ENCODE measurements at regions not wholly inside any gene's neighbourhood (a gene's known extent, or its start where the extent isn't known, plus 50 kb on each side); places are given as distances from the start of the nearest gene placed in this dataset.
"Not testable (repeated sequence)": the region's sequence is repeated elsewhere in the genome, so short reads cannot be mapped to it uniquely, and the experiment has no call there.

DNA sequence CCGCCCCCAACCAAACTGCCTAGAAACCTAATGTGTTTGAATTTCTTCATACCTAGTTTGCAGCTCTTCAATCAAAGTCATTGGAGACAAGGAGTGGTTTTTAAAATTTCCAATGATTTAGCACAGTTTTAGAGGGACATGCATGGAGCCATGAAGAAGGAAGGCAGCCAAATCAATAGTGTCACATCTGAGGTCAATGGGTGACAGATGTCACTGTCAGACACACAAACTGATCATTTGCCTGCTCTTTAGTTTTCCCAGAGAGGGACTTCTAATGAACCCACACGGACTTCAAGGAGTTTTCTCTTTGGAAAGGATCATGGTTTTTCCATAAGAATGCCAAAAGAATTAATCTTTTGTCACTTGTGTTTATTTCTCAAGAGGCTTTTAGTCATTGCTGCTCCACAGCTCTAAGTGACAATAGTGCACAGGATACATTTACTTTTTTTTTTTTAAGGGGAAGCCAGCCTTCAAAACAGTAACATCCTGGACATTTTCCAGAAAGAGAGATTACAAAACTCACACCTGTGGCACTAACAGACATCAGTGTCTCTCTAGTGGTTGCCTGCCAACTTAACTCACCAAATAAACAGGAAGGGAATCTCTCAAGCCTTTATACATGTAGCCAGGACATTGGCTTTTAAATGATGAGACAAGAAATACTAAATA, 251.1 kb upstream of the DIAPH2 start:
- no peak for DNase-seq

DNA sequence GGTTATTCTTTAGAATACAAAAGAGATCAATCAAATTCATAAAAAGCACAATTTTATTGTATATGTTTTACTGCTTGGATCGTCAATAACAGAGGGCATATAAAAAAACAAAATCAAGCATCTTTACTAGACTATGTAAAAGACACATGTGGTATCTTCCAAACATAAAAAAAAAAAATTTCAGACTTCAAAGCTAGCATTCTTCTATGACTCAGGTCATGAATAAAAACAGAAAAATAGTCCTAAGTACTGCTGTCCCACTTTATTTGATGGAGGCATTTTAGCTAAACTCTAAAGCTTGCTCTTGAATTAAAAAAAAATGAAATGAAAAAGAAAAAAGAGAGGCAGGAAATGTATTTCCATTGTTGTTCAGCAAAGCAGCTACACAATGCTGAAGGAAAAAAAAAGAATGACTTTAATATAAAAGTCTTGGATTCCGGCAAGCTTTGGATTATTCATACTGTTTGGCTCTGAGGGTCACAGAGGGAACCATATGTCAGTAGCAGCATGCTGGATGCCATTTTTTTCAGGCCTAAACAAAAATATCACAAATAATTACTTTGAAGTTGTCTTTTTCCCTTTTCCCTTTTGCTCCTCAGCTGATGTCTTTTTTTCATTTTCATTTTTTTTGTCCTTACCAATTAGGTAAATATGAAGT, 249.1 kb upstream of the DIAPH2 start:
- no peak for DNase-seq

DNA sequence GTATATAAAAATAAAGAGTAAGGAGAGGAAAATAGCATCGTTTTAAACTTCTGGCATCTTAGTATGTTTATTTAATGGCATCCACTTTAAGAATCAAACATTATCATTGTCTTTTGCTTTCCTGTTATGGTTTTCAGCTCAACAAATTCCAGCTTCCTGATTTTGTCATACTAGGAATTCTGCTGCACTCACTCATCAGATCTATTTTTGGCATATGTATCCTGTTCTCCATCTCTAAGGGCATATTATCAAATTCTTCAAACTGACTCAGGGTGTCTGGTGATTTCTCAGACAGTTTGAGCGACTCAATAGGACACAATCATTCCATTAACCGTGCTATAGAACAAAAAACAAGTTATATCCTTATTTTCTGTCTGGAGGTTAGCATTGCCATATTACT, 248.5 kb upstream of the DIAPH2 start:
- DNase-seq, result no peak

DNA sequence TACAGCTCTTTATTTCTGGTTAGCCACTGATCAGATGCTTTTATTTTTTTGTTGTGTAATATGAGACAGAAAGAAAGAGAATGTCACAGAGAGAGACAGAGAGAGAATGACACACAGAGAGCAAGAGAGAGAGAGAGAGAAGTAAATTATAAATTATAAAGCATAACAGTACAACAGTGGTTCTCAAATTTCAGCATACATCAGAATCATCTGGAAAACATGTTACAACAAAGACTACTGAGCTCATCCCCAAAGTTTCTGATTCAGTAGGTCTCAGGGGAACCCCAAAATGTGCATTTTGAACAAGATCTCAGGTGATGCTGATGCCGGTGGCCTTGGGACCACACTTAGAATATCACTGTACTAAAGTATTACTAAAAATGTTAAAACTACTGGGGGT, 245.8 kb upstream of the DIAPH2 start:
- DNase-seq, result no peak

GRCh38 chrX:96440941-96441340, 243.7 kb upstream of the DIAPH2 start:
- DNase-seq, result no peak

- no peak for DNase-seq
Measured at GRCh38 chrX:96445531-96446065, 239.0 kb upstream of the DIAPH2 start.

GRCh38 chrX:96446524-96446923, 238.1 kb upstream of the DIAPH2 start:
- no peak for DNase-seq

DNA sequence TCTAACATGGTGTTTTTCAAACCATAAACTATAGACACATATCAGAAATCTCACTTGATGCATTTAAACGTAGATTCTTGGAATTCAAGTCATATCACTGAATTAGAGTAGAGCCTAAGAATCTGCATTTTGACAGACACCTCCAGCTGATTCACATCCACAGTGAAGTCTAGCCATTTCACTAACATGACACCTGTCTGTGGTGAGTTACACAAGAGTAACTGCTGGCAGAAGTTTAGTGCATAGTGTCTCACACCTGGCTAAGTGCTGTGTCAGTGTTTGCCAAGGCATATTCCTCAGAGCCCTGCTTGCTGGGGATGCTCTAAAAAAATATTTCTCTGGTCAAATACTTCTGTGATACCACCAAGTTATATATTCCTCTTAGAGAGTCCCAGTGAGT, 237.5 kb upstream of the DIAPH2 start:
- DNase-seq, result no peak

DNA sequence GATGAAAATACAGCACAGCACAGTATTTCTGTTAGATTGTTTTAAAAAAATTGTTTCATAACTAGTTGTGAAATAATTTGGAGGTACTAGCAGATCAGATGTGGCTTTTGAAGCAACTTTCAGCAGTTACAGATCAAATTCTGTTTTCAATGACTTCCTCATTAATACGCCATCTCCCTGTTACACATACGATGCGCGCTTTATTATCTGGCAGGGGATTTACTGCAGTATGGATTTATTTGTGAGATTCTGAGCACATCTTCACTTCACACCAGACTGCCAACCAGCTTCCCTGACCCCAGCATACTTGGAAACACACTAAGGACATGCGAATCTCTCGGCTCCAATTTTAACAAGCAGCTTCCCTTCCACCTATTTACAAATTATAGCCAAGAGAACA, 235.5 kb upstream of the DIAPH2 start:
- peak; percentile 52 for DNase-seq

GRCh38 chrX:96449896-96450295, 234.7 kb upstream of the DIAPH2 start:
- DNase-seq, result no peak

DNA sequence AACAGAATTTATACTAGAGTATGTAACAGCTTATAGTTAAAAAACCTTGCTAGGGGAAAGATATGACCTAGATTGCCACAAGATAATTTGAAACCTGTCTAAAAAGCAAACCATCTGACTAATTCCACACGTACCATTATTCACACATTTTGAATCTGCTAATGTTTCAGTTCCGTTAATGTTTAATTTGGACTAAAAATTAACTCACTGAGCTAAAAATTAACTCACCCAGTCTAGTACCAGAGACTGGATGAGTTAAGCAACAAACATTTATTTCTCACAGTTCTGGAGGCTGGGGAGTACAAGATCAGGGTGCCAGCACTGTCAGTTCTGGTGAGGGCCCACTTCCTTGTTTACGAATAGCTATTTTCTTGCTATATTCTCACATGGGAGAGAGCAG, 231.5 kb upstream of the DIAPH2 start:
- DNase-seq, result no peak

GRCh38 chrX:96455078-96455477, 229.6 kb upstream of the DIAPH2 start:
- DNase-seq, result peak; percentile 28

- no peak for DNase-seq
Measured at GRCh38 chrX:96464880-96465558, 219.6 kb upstream of the DIAPH2 start.

DNA sequence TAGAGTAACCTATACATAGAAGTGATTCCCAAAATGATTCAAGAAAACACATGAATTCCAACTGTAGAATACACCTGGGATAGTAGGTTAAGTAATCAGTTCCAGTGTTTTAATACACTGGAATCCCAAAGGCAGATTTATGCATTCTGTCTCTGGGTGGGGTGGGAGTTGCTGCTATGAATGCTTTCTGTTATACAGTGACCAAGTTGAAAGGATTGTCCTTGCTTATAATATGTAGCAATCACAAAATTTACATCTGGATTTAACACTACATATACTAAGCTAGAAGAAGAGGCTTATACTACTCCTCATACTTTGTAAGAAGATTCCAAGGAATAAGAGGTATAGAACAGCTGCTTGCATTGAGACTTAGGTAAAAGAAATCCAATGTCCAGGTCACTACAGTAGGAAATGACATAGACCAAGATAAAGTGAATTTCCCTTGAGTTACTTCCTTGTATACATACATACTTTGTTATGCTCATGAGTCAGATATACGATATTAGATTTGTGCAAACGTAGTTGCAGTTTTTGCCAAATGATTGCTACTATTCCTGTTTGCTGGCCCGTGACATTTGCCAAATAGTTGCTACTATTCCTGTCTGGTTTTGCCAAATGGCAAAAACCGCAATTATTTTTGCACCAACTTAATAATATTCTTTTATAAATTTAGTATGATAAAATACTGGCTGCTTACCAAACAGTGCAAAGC, 210.5 kb upstream of the DIAPH2 start:
- no peak for DNase-seq

- no peak for DNase-seq
Measured at GRCh38 chrX:96474741-96475125, 209.9 kb upstream of the DIAPH2 start.

GRCh38 chrX:96480081-96480480, 204.6 kb upstream of the DIAPH2 start:
- DNase-seq, result no peak

DNA sequence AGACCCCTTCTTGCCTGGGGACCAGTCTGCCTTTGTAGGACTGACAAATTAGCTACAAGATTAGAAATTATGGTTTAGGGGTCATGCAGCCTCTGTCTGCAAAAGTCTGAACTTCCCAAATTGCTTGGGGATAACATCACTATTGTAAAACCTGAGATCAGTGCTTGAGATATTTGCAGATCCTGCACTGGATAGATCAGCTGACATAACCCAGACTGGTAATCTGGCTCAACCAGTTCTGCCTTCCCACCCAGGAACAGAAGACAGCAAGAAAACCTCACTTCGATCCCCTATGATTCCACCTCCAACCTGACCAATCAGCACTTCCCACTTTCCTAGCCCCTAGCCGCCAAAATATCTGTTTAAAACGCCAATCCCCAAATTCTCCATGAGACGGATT, 202.8 kb upstream of the DIAPH2 start:
- DNase-seq, result no peak

GRCh38 chrX:96483647-96484160, 200.9 kb upstream of the DIAPH2 start:
- DNase-seq, result no peak

- DNase-seq, result not testable (repeated sequence)
Measured at GRCh38 chrX:96486687-96487086, 198.0 kb upstream of the DIAPH2 start.

DNA sequence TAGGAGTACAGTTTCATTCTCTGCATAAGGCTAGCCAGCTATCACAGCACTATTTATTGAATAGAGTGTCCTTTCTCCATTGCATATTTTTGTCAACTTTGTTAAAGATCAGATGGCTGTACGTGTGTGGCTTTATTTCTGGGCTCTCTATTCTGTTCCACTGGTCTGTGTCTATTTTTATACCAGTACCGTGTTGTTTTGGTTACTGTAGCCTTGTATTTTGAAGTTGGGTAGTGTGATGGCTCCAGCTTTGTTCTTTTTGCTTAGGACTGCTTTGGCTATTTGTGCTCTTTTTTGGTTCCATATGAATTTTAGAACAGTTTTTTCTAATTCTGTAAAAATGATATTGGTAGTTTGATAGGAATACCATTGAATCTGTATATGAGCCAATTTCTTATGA, 182.1 kb upstream of the DIAPH2 start:
- DNase-seq, result no peak

DNA sequence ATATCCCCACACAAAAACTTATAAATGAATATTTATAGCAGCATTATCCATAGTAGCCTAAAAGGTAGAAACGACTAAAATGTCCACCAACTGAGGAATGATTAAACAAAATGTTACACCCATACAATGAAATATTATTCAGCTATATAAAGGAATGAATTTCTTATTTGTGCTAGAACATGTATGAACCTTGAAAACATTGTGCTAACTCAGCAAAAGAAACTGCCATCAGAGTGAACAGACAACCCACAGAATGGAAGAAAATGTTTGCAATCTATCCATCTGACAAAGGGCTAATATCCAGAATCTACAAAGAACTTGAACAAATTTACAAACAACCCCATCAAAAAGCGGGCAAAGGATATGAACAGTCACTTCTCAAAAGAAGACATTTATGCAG, 155.3 kb upstream of the DIAPH2 start:
- DNase-seq, result not testable (repeated sequence)

- DNase-seq, result no peak
Measured at GRCh38 chrX:96538104-96538725, 146.4 kb upstream of the DIAPH2 start.
